ENCODE measurements at regions not wholly inside any gene's neighbourhood (a gene's known extent, or its start where the extent isn't known, plus 50 kb on each side); places are given as distances from the start of the nearest gene placed in this dataset.
"Not testable (repeated sequence)": the region's sequence is repeated elsewhere in the genome, so short reads cannot be mapped to it uniquely, and the experiment has no call there.

DNA sequence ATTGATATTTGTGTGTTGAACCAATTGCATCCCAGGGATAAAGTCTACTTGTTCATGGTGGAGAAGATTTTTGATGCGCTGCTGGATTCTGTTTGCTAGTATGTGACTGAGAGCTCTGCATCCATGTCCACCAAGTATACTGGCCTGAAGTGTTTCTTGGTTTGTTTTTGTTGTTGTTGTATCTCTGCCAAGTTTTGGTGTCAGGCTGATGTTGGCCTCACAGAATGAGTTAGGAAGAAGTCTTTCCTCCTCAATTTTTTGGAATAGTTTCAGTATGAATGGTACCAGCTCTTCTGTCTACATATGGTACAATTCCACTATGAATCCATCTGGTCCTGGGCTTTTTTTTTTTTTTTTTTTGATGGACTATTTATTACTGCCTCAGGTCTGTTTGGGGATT is 50.9 kb upstream of the OSTN start:
- no peak for DNase-seq

DNA sequence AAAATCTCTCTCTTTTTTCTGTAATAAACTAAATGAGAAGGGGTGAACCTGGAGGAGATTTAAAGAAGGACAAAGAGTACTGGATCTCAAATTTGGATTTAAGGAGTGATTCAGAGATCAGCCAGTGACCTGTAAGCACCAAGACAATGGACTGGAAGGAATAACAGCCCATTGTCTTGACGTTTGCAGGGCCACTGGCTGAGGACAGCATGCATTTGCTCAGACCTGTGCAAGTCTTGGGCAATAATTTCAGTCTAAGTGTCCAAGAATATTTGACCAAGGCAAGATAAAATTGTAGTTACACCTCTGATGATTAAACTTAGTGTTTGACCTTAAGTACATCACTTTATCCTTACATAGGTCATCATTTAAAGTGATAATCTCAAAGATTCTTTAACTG is 55.8 kb upstream of the OSTN start:
- no peak for DNase-seq

DNA sequence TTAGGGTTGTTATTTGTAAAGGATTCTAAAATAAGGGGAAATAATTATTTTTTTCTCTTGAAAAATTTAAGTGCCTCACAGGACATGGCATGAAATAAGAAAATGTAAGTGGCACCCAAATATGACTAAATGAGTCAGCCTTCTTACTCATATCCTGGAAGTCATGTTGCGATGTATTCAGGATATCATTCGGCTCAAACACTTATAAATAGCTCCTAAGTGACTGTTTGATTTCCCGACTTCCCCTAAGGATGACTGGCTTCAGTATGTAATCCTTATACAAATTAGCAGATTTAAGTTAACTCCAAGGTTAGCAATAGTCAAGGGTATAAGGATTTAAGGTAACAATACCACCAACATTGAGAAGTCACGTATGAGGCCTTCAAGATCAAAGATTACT is 57.3 kb upstream of the OSTN start:
- DNase-seq: peak; percentile 80

DNA sequence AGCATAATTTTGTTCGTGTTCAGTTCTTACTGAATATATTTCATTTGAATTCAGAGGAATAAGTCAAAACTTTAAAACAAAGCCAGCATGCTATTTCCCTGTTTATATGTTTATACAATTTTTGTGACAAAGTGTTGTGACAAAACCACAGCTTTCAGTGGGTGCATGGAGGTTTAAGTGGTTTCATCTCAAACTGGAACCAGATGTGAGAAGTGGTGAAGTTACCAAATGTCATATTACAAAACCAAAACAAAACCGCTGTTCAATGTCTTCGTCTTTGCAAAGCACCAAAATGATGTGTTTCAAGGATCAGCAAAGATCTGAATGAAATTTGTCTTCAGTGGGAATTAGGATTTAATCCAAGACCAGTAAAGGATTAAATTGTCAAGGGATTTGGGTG is 59.3 kb upstream of the OSTN start:
- peak; percentile 51 for DNase-seq

DNA sequence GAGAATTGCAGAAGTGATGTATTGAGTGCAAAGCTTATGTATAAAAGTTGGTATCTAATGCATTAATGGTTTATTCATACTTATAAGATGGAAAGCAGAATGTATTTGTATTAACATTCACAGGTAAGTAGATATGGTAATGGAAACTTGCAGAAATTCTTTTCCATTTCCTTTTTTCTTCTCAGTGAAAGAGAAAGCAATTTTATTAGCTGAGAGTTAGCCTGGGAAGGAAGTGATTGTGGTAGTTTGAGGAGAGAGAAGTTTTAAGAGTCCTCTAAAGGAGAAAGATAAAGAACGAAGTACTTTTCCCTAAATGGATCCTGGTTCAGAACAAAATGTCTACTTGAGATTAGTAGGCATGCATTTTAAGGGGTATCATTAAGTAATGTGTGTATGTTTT is 60.1 kb upstream of the OSTN start:
- DNase-seq: no peak

DNA sequence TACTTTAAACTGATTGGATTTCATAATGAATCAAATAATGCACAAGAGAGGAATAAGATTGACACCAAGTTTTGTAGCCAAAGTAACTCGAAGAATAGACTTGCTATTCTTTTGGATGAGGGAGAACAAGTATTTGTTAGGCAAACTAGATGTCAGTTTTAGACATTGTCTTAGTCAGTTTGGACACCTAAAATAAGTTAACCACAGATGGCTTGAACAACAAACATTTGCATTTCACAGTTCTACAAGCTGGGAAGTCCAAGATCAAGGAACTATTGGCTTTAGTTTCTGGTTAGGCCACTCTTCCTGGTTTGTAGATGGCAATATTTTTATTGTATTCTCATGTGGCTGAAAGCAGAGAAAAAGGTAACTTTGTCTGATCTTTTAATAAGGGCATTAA is 61.3 kb upstream of the OSTN start:
- DNase-seq: no peak

DNA sequence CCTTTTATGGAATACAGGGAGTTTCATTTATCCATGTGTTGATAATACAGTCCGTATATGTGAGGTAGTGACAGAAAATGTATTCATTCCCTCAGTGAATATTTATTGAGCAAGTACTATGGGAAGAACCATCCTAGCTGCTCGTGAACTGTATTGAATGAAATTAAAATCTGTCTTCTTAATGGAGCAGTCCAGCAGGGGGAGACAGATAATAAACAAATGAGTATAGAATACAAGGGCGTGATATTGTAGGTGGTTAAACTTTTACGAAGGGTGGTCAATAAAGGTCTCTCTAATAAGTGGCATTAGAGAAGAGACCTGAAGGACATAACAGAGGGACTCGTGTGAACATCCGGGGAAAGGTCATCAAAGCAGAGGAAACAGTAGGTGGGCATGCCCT is 62.7 kb upstream of the OSTN start:
- DNase-seq: peak; percentile 12

DNA sequence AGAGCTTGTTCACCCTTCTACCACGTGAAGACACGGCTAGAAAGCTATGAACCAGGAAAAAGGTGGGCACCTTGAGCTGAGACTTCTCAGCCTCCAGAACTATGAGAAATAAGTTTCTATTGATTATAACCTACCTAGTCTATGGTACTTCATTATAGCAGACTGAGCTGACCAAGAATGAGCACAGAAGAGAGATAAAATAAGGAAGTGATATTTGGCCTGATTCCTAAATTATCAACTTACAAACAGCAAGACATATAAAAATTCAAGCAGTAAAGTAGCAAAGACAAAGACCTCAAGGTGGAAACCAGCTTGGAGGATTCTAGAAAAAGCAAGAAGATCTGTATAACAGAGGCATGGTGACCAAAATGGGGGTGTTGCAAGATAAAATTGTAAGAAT is 63.9 kb upstream of the OSTN start:
- DNase-seq: no peak

DNA sequence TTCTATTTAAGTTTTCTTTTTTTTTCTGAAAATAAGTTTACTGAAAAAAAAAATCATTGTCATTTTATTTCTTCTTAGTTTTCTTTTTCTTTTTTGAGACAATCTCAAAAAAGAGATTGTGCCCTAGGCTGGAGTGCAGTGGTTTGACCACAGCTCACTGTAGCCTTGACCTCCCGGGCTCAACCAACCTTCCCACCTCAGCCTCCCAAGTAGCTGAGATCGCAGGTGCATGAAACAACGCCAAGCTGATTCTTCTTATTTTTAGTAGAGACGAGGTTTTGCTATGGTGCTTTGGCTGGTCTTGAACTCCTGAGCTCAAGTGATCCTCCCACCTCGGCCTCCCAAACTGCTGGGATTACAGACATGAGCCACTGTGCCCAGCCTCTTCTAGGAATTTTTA is 65.7 kb upstream of the OSTN start:
- DNase-seq: no peak

DNA sequence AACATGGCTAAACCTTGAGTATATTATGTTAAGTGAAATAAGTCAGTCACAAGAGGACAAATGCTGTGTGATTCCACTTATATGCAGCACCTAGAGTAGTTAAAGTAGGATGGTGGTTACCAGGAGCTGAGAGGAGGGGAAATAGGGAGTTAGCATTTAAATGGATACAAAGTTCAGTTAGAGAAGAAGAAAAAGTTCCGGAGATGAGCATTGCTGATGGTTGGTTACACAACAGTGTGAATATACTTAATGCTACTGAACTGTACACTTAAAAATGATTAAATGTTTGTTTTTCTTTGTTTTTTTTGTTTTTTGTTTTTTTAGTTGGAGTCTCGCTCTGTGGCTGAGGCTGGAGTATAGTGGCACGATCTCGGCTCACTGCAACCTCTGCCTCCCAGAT is 67.7 kb upstream of the OSTN start:
- DNase-seq: no peak

DNA sequence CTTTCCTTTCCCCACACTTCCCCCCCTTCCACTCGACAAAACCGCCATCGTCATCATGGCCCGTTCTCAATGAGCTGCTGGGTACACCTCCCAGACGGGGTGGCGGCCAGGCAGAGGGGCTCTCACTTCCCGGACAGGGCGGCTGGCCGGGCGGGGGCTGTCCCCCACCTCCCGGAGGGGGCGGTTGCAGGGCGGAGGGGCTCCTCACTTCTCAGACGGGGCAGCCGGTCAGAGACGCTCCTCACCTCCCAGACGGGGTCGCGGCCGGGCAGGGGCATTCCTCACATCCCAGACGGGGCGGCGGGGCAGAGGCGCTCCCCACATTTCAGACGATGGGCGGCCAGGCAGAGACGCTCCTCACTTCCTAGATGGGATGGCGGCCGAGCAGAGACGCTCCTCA is 74.2 kb upstream of the OSTN start:
- not testable (repeated sequence) for DNase-seq

DNA sequence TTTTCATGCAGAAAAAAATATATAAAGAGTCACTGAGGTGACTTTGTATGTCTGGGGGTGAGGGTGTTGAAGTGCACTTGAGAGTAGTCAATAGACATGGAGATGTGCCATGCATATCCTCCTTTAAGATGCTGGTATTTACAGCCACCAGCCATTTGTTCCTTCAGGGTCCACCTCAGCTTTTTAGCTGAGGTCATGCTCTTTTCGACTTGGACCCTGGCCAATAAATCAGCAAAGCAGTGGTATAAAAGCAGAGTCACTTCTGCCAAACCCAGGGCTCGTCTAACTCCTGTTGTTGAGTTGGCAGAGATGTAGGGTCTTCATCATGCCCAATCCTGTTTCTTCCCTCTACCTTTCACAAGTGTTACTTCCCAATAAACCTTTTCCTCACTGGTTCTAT is 75.1 kb upstream of the OSTN start:
- no peak for DNase-seq

DNA sequence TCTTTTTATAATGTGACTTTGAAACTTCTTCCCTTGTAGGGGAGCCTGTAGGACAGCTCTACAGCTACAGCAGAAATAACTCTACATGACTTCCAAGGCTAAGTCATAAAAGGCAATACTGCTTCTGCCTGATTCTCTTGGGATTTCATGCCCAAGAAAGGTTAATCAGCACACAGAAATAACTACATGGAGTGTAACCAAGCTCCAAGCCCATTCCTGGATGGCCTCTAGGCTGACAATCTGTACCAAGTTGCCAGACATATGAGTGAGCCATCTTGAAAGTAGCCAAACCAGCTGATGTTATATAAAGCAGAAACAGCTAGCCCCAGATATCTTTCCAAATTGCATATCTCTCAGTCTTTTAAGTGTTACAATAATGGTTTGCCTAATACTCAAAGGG is 75.8 kb upstream of the OSTN start:
- no peak for DNase-seq

DNA sequence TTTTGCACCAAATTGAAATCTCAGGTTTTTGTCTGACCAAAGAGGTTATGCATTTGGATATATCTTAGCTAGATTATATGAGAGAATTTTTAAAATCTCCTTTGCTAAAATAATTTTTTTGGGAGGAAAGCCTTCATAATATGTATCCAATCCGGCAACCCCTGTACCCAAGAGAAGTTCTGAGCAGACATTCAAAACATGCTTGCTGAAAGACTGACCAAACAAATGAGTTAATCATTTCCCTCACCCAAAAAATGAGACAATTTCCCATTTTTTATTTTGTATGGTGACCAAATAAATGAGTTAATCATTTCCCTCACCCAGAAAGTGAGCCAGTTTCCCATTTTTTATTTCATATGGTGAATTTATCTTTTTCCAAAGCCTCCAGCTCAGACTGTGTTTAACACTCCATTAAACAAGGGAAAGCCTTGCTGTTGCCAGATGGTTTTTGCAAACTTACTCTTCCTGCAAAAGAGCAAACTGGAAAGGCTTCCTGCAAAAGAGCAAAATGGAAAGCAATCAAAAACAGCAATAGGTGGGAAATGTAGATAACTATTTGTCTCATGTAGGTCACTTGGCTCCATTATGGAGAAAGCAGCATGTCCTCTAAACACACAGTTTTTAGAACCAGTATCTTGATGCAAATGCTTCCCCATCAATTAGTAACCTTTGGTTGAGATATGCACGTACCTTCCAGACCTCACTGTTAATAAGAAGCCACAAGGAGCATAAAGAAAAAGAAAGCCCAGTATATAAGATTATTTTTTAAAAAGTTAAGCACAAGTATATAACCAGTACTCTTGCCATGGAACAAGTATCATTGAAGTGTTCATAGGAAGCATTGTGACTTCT is 78.4 kb upstream of the OSTN start:
- no peak for DNase-seq

DNA sequence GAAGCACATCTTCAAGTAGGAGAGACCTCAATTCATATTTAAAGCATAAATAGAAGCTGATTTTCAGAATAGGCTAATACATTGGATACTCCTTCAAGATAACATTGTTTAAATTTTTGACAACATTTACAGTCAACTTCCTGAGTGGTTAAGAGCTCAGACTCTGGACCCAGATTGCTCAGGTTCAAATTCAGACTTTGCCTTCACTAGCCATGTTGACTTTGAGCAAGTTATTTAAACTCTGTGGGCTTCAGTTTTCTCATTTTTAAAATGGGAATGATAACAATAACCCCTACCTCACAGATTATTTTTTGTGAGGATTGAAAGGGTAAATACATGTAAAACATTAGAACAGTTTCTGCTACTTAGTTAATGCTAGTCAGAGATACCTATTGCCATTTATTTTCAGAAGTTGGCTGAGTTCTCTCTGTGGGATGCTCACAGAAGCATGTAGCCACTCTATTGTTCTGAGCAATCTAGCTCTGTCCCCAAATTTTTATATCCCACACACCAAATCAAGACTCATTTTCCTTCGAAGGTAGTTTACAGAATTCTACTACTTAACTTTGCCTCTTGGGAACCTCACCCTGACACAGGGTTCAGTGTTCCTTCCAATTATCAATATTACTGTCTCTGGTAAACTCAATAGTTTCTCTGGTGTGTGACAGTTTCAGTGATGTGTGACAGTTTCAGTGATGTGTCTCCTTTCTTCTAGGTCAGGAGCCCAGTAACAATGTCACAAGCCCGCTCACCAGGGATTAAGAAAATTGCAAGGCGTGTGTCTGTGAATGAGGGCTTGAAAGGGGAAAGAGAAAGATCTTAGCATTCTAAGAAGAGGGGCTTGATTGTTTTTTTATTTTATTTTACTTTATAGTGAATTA is 79.4 kb upstream of the OSTN start:
- DNase-seq: no peak

DNA sequence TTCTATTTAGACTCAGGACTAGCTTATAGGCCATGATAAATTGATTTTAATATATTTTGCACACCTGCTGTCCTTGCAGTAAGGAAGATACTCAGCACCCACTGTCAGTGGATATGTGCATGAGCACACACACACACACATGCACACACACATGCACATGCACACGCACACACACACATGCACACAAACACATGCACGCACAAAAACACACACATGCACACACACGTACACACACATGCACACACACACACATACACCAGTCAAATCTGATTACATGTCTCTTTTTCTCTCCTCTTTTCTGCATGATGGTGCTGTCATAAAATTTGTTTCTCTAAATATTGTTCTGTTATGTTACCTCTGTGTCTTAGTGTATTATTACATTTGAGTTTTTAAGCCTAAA is 87.3 kb upstream of the OSTN start:
- no peak for DNase-seq

DNA sequence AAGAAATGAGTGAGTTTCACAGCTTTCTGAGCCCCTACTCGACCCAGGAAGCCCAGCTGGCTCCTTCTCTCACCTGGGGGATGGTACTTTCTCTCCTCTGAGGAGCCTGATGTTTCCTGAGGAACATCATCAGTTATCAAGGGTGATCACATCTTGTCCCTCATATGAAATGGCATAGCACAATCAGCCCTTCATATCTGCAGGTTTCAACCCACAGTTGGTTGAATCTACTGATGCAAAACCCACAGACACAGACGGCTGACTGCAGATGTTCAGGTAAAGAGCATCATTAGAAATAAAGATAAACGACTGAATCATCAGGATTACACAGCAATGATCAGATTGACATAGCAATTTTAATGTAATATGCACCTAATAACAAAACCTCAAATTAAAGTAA is 93.6 kb upstream of the OSTN start:
- DNase-seq: no peak

DNA sequence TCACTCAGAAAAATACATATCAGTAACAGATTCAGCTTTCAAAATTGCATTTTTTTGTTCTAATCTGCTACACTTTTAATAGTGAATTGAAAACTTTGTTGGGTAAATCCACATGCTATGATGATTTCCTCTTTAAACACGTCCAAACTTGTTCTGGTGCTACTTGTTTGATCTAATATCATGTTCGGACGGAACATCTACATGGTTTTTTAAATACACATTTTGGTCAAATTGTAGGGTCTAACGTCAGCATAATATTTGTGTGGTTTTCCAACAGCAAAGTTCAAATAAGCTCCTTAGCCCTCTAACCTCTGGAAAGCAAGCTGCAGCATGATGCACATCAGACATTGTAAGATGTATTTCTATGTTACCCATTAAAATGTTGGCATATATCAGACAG is 98.5 kb upstream of the OSTN start:
- DNase-seq: no peak

DNA sequence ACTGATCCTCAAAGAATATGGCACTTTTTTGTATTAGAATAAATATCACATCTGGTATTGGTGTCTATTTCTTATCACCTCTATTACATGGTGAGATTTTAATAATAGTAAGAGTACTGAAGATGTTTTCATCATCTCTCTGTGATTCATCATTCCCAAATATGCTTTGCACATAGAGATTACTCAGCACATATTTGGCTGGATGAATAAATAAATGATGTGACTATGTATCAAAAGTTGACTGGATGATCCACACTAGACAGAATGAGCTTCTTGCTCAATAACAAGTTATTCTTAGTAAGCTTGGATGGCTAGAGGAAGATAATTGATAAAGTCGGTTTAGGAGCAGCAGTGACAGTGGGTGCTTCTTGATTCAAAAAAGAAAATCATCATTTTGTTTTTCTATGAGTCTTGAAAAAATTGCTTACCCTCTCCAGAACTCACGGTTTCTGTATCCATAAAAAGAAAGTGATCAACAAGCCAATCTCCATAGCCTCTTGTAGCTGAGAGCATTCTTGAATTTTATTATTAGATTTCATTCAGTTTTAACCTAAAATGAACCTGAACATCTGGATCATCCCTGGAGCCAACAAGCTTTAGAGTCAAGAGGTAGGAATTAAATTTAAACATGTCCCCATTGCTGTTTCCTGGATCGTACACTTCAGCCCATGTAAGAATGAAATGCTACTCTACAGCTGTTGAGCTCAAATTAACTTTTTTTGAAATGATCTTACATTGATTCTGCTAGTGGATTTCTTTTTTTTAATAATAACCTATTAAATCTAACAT is 104.8 kb upstream of the OSTN start:
- DNase-seq: peak; percentile 84

DNA sequence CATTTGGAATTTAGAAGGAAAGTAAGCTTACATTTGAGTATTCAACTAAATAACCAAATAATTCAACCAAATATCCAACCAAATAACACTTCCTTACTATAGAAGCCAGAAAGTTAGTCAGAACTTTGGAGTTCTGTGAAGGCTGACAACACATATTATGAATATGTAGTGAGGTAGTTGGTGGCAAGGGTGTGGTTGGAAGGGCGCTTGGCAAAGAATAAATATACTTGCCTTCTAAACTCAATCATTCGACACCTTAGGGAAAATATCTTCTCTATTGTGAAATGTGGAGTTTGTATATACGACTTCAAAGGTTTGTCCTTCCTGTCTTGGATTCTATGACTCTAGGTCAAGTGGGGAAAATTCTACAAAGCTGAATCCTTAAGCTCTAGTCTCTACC is 111.7 kb upstream of the OSTN start:
- DNase-seq: no peak

DNA sequence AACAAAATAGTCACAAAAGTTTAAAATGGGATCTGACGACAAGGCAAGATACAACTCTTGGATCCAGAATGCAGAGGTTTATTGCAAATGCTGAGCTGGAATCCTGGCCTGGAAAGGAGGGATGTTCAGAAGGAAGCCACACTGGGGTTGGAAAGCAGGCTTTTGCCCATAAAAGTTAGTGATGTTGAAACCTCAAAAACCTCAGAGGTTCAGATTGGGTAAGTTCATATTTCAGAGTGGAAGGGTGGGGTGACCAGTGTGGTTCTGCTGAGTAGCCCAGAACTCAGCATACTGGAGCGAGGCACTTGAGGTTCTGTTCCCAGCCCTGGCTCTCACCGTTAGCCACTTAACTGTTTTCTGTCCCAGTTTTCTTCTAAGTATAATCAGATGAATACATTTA is 114.0 kb upstream of the OSTN start:
- peak; percentile 41 for DNase-seq

DNA sequence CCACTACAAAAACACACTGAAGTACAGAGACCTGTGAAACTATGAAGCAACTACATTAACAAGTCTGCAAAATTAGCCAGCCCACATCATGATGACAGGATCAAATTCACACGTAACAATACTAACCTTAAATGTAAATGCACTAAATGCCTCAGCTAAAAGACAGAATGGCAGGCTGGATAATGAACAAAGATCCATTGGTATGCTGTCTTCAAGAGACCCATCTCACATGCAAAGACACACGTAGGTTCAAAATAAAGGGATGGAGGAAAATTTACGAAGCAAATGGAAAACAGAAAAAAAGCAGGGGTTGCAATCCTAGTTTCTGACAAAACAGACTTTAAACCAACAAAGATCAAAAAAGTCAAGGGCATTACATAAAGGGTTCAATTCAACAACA is 120.1 kb upstream of the OSTN start:
- not testable (repeated sequence) for DNase-seq

DNA sequence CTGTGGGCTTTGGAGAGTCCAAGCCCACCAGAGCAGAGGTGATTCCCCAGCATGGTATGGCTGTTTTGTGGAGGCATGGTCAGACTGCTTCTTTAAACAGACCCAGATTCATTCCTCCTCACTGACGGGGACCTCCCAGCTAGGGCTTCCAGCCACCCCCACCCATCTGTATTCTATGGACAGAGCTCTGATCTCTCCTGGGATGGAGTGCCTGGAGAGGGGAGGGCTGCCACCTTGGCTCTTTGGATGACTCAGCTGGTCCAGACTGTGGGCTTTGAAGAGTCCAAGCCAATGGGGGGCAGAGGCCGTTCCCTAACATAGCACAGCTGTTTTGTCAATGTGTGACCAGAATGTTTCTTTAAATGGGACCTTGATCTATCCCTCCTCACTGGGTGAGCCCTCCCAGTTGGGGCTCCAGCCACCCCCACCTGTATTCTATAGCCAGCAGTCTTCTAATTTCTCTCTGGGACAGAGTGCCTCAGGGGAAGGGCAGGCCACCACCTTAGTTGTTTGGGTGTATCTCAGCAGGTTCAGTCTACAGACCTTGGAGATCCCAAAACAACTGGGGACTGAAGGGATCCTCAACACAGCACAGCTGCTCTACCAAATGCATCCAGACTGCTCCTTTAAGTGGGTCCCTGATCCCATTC is 122.0 kb upstream of the OSTN start:
- peak; percentile 30 for DNase-seq

All from fibroblast of upper back skin (primary cell).